ENCODE measurements at regions not wholly inside any gene's neighbourhood (a gene's known extent, or its start where the extent isn't known, plus 50 kb on each side); places are given as distances from the start of the nearest gene placed in this dataset.

DNA sequence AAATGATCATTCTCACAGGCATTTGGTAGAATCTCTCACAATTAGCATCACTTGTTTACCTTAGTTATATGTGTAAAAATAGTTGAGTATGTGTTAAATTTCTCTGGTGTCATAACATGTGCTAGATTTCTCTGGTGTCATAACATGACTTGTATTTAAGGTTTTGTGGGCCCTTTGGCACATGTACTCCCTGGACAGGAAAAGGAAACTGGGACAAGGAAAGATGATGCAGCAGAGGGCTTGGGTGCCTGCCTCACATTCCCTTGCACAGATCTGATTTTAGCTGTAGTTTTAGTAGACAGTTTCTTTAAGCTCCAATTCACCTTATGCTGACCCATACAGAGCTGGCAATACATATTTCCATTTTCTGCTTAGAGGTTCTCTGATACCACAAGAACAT is 726.0 kb downstream of the C4orf33 start:
- TF ChIP-seq, protein P1, sequence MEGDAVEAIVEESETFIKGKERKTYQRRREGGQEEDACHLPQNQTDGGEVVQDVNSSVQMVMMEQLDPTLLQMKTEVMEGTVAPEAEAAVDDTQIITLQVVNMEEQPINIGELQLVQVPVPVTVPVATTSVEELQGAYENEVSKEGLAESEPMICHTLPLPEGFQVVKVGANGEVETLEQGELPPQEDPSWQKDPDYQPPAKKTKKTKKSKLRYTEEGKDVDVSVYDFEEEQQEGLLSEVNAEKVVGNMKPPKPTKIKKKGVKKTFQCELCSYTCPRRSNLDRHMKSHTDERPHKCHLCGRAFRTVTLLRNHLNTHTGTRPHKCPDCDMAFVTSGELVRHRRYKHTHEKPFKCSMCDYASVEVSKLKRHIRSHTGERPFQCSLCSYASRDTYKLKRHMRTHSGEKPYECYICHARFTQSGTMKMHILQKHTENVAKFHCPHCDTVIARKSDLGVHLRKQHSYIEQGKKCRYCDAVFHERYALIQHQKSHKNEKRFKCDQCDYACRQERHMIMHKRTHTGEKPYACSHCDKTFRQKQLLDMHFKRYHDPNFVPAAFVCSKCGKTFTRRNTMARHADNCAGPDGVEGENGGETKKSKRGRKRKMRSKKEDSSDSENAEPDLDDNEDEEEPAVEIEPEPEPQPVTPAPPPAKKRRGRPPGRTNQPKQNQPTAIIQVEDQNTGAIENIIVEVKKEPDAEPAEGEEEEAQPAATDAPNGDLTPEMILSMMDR (IDR thresholded peaks at IDR 0.05) = no peak
- H3K4me1 ChIP-seq = no peaks in the 10 kb centered on the region
- no peaks in the 10 kb centered on the region for H3K27me3 ChIP-seq (ENCODE audit: low read depth)
- H3K4me3 ChIP-seq = no peak overlapping the region
- DNase-seq (no peak), ATAC-seq (no peak)
- no peaks in the 10 kb centered on the region for H3K36me3 ChIP-seq
- intact Hi-C loops (cut with DNase I) = no loop called here
- H3K27ac ChIP-seq = no peak overlapping the region
- H3K9me3 ChIP-seq = no peaks in the 10 kb centered on the region

DNA sequence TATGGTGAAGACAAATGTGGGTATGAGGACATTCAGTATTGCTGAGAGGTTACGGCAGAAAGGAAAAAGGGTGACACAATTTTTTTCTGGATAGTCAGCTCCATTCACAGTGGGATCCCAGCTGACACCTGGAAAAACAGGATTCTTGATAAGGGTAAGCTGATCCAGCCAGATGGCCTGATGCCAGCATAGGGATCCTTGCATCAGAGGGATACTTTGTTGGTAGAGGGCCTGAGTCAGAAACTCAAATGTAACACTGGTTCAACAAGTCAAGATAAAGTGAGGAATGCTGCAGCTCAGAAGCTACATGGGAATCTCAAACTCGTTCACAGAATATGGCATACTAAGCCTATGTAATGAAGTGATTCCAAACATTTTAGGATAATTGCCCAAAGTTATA is 726.7 kb downstream of the C4orf33 start:
- intact Hi-C loops (cut with DNase I) = no loop called here
- no peaks in the 10 kb centered on the region for H3K36me3 ChIP-seq
- H3K4me3 ChIP-seq = no peak overlapping the region
- DNase-seq = peak; percentile 47
- H3K4me1 ChIP-seq = no peaks in the 10 kb centered on the region
- TF ChIP-seq, protein P1 (IDR thresholded peaks at IDR 0.05) = no peak
- no peaks in the 10 kb centered on the region for H3K27me3 ChIP-seq (ENCODE audit: low read depth)
- H3K27ac ChIP-seq = no peak overlapping the region
- peak; percentile 32 to 51 for ATAC-seq
- no peaks in the 10 kb centered on the region for H3K9me3 ChIP-seq

DNA sequence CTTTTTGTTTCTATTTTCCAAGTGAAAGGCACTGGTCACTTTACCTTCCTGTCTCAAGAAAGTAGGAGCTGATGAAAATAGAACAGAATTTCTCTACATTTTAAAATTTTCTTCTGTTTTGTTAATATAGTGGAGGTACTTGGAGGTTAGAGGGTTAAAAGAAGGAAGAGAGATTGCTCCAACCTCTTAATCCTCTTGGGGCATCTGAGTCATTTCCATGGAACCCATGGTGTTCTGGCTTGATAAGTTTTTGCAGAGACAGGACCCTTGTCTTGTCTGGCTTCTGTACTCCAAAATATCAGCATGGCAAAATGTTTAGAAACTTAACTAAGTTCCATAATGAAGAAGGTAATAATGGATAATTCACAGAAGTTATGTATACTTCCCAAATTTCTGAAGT is 727.2 kb downstream of the C4orf33 start:
- no peaks in the 10 kb centered on the region for H3K4me1 ChIP-seq
- ATAC-seq (no peak), DNase-seq (no peak)
- no peak overlapping the region for H3K27ac ChIP-seq
- no peaks in the 10 kb centered on the region for H3K9me3 ChIP-seq
- no peaks in the 10 kb centered on the region for H3K36me3 ChIP-seq
- intact Hi-C loops (cut with DNase I) = no loop called here
- no peaks in the 10 kb centered on the region for H3K27me3 ChIP-seq (ENCODE audit: low read depth)
- H3K4me3 ChIP-seq = no peak overlapping the region
- TF ChIP-seq, protein P1 (IDR thresholded peaks at IDR 0.05) = no peak

DNA sequence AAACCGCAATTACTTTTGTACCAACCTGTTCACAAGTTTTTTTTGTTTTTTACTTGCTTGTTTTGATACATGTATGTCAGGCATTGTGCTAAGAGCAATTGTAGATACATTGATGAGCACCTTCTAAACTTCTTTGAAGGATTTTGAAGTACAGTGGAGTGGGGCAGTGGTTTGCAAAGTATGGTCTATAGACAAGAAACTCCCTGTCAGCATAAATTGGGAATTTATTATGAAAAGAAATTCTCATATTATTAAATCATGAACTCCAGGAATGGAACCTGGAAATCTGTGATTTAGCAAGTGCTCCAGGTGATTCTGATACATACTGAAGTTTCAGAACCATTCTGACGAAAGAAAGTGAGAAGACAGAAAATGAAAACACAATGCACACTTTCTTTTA is 733.4 kb downstream of the C4orf33 start:
- no peaks in the 10 kb centered on the region for H3K27me3 ChIP-seq (ENCODE audit: low read depth)
- intact Hi-C loops (cut with DNase I) = no loop called here
- no peak overlapping the region for H3K4me3 ChIP-seq
- DNase-seq (no peak), ATAC-seq (no peak)
- no peak overlapping the region for H3K27ac ChIP-seq
- H3K4me1 ChIP-seq = no peaks in the 10 kb centered on the region
- no peaks in the 10 kb centered on the region for H3K36me3 ChIP-seq
- H3K9me3 ChIP-seq = no peaks in the 10 kb centered on the region
- TF ChIP-seq, protein P1 (IDR thresholded peaks at IDR 0.05) = no peak

DNA sequence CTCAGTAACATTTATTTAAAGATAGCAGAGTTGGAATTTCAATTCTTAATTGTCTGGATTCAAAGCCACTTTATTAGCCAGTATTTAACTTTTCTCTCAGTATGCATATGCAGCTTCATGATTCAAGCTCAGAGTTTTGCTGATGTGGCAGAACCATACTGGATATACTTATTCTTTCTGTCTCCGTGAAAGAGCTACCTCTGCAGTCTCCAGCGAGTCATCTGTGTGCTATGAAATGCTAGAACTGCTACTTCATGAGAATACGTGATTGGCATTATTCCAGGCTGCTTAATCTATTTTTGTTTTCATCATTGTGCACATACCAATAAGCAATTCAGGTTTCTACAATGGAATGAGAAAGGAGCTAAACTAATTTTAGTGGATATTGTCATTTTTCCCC is 743.7 kb downstream of the C4orf33 start:
- Histone ChIP-seq H3K4me3 (no peak overlapping the region), H3K27ac (no peak overlapping the region), H3K27me3 (ENCODE audit: low read depth) (no peaks in the 10 kb centered on the region), H3K36me3 (no peaks in the 10 kb centered on the region), H3K4me1 (no peaks in the 10 kb centered on the region), H3K9me3 (no peaks in the 10 kb centered on the region)
- ATAC-seq (no peak), DNase-seq (no peak)
- TF ChIP-seq, protein P1 (IDR thresholded peaks at IDR 0.05) = no peak
- intact Hi-C loops (cut with DNase I) = no loop called here

DNA sequence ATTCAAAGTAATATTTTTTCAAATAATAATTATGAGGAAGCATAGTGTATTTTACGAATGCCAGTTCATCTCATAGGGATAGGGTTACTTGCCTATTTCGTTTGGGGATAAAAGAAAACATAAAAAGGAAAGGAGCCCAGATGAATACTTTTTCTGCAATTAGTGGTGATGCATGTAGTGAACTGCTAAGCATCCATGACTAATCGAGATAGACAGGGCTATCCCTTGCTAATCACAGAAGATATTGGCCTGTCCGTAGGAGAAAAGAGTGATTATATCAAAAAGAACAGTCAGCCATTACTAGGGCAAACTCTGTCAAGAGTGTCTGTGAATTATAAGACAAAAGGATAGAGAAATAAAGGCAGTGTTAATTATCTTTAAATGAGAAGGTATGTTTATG is 746.1 kb downstream of the C4orf33 start:
- ATAC-seq = no peak
- H3K4me1 ChIP-seq = no peaks in the 10 kb centered on the region
- no peaks in the 10 kb centered on the region for H3K9me3 ChIP-seq

More for the DNA sequence above, 746.1 kb downstream of the C4orf33 start:
- Histone ChIP-seq H3K27ac (no peak overlapping the region), H3K27me3 (ENCODE audit: low read depth) (no peaks in the 10 kb centered on the region), H3K36me3 (no peaks in the 10 kb centered on the region), H3K4me3 (no peak overlapping the region)
- intact Hi-C loops (cut with DNase I) = no loop called here
- TF ChIP-seq, protein P1 (IDR thresholded peaks at IDR 0.05) = no peak
- DNase-seq = no peak

Measured in lower lobe of right lung (tissue), 2 donors.